Esophagus muscularis mucosa (tissue), 4 donors: ENCODE measurements at regions not wholly inside any gene's neighbourhood (a gene's known extent, or its start where the extent isn't known, plus 50 kb on each side); places are given as distances from the start of the nearest gene placed in this dataset.

Experiments
- DNase-seq: peaks from one replicate; pipeline ENCODE4 v3.0.0-alpha.2; 2017; ENCODE audit errors: extremely low spot score
- H3K27ac ChIP-seq, 4 donors: fragments of 200-600 bp; sonication (generic); replicated peaks in 1 of 4; 1 replicate in 3 of 4; 2 replicates in 1 of 4; pipeline ENCODE4 v1.5.1; 2016 to 2019; ENCODE audit warnings: mild to moderate bottlenecking in 1 of 4
- H3K27me3 ChIP-seq, 4 donors: fragments of 200-600 bp; sonication (generic); one replicate each; pipeline versions ENCODE4 v1.5.1 to v1.6.0; 2016 to 2019
- H3K36me3 ChIP-seq, 4 donors: fragments of 200-600 bp; sonication (generic); one replicate each; pipeline ENCODE4 v1.5.1; 2016 to 2019
- H3K4me1 ChIP-seq, 4 donors: fragments of 200-600 bp; sonication (generic); one replicate each; pipeline ENCODE4 v1.5.1; 2016 to 2019
- H3K4me3 ChIP-seq, 4 donors: fragments of 200-600 bp; sonication (generic); 1 replicate in 2 of 4; 2 replicates in 2 of 4; pipeline ENCODE4 v1.5.1; 2016 to 2019; ENCODE audit warnings: mild to moderate bottlenecking in 4 of 4, moderate library complexity in 1 of 4
- H3K9me3 ChIP-seq, 4 donors: fragments of 200-600 bp; sonication (generic); 1 replicate in 3 of 4; 2 replicates in 1 of 4; pipeline ENCODE4 v1.5.1; 2016 to 2019
- EP300 ChIP-seq: sonication (generic); formaldehyde crosslinking; IDR thresholded peaks from one replicate; pipeline ENCODE4 v1.6.1; 2017; ENCODE audit warnings: antibody characterized with exemption
- POLR2A ChIP-seq: fragments of 450-650 bp; IDR thresholded peaks from one replicate; pipeline ENCODE4 v1.6.1; 2017; ENCODE audit warnings: antibody characterized with exemption, moderate library complexity, mild to moderate bottlenecking, low read depth
- POLR2AphosphoS5 ChIP-seq, 2 donors: sonication (generic); formaldehyde crosslinking; IDR thresholded peaks; one replicate each; pipeline ENCODE4 v1.6.1; 2017; ENCODE audit warnings: antibody characterized with exemption in 2 of 2
- WGBS: methylation state at CpG from one replicate; pipeline ENCODE4 v1.1.5; 2018; 5-methylcytosine and 5-hydroxymethylcytosine counted together
- intact Hi-C: fragments of 100-400 bp; cut with DNase I; formaldehyde crosslinking; loops from one replicate; pipeline ENCODE4 v1.15.1; 2023
- TF ChIP-seq, protein P1 (sequence below), 3 experiments: fragments of 200-600 bp in 2 of 3; fragments of 450-650 bp in 1 of 3; sonication (generic) in 2 of 3; IDR thresholded peaks; one replicate each; pipeline ENCODE4 v1.5.1; 2017 to 2019; ENCODE audit warnings: antibody characterized with exemption in 3 of 3, mild to moderate bottlenecking in 2 of 3, moderate library complexity in 1 of 3

DNA sequence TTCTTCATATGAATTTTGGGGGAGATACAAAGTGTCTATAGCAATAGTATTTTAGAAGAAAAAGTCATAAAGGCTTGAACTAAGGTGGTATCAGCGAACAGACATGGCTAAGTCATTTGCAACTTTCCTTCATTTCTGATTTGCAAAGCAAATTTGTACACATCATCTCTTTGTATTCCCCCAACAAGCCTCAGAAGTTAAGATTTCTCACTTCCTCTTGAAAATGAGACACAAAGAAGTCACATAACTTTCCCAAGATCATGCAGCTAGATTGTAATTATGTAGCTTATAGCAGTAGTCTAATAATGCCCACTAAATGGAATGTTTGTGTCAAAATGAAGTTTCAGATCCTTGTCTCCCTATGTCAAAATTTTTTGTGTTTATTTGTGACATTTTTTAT is 709.8 kb upstream of the HS3ST1 start:
- Histone ChIP-seq H3K4me3 (no peak overlapping the region), H3K36me3 (no peaks in the 10 kb centered on the region), H3K9me3 (peaks cover 0 to 12% (median 6%) of the 10 kb centered on the region in 4 donors), H3K27ac (no peak overlapping the region), H3K4me1 (no peaks in the 10 kb centered on the region), H3K27me3 (no peaks in the 10 kb centered on the region)
- TF ChIP-seq, protein P1, sequence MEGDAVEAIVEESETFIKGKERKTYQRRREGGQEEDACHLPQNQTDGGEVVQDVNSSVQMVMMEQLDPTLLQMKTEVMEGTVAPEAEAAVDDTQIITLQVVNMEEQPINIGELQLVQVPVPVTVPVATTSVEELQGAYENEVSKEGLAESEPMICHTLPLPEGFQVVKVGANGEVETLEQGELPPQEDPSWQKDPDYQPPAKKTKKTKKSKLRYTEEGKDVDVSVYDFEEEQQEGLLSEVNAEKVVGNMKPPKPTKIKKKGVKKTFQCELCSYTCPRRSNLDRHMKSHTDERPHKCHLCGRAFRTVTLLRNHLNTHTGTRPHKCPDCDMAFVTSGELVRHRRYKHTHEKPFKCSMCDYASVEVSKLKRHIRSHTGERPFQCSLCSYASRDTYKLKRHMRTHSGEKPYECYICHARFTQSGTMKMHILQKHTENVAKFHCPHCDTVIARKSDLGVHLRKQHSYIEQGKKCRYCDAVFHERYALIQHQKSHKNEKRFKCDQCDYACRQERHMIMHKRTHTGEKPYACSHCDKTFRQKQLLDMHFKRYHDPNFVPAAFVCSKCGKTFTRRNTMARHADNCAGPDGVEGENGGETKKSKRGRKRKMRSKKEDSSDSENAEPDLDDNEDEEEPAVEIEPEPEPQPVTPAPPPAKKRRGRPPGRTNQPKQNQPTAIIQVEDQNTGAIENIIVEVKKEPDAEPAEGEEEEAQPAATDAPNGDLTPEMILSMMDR (IDR thresholded peaks at IDR 0.05), result no peak
- TF ChIP-seq EP300 (no peak), POLR2A (no peak), POLR2AphosphoS5 (IDR thresholded peaks at IDR 0.05) (no peak)
- WGBS, result 79% methylated on average over 1 of the region's 1 CpG
- no peak for DNase-seq
- intact Hi-C loops, result no loop called here

DNA sequence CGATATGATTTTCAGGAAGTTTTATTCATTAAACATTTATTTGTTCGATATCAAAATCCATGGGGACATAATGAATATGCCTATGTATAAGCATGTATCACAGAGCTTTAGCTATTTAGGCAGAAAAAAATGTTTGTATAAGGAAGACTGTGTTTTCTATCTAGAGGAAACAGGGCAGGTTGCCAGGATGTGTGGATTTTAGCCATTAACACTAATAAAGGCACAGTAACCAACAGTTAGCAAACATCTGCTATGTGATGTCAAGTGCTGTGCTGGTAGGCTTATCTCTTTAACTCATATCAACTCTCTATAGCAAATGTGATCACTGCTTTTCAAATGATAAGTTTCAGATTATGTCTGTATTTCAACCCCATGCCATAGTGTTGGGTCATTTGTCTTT is 708.9 kb upstream of the HS3ST1 start:
- Histone ChIP-seq H3K9me3 (peaks cover 0 to 19% (median 9%) of the 10 kb centered on the region in 4 donors), H3K36me3 (no peaks in the 10 kb centered on the region), H3K4me1 (no peaks in the 10 kb centered on the region), H3K4me3 (no peak overlapping the region), H3K27ac (no peak overlapping the region), H3K27me3 (no peaks in the 10 kb centered on the region)
- WGBS, result 44% methylated on average over 2 of the region's 2 CpGs
- DNase-seq, result no peak
- no peak for TF ChIP-seq EP300
- no peak for TF ChIP-seq POLR2AphosphoS5 (IDR thresholded peaks at IDR 0.05)
- TF ChIP-seq, protein P1 (IDR thresholded peaks at IDR 0.05), result no peak
- TF ChIP-seq POLR2A, result no peak
- intact Hi-C loops, result no loop called here

DNA sequence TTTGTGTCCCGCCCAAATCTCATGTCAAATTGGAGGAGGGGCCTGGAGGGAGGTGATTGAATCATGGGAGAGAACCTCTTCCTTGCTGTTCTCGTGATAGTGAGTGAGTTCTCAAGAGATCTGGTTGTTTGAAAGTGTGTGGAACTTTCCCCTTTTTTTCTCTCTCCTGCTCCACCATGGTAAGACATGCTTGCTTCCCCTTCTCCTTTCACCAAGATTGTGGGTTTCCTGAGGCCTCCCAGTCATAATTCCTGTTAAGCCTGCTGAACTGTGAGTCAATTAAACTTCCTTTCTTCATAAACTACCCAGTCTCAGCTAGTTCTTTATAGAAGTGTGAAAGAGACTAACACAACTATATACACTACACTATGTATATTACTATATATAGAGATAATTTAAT is 697.8 kb upstream of the HS3ST1 start:
- 63% methylated on average over 2 of the region's 2 CpGs for WGBS
- Histone ChIP-seq H3K27ac (no peak overlapping the region), H3K36me3 (no peaks in the 10 kb centered on the region), H3K27me3 (no peaks in the 10 kb centered on the region), H3K9me3 (no peaks in the 10 kb centered on the region), H3K4me1 (no peaks in the 10 kb centered on the region), H3K4me3 (no peak overlapping the region)
- no peak for TF ChIP-seq POLR2A
- no peak for TF ChIP-seq POLR2AphosphoS5 (IDR thresholded peaks at IDR 0.05)
- TF ChIP-seq EP300, result no peak
- TF ChIP-seq, protein P1 (IDR thresholded peaks at IDR 0.05), result no peak
- DNase-seq, result no peak
- intact Hi-C loops, result no loop called here

DNA sequence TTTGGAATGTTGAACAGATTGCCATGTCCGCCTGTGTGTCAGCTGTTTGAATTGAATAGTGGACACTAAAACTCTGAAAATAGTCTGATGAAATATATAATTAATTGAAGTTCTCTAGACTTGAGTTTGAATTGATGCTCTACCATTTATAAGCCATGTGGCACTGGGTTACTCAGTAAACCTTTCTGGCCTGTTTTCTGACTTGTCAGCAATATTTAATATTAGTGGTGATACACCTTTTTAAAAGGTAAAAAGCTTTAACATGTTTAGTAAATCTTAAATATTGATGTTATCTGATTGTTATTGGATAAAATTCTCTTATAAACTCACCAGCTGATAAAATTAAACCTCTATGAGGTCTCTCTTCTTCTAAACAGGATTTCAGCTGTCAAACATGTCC is 695.4 kb upstream of the HS3ST1 start:
- intact Hi-C loops, result no loop called here
- no peaks in the 10 kb centered on the region for H3K36me3 ChIP-seq
- 82% methylated on average over 1 of the region's 1 CpG for WGBS

DNA sequence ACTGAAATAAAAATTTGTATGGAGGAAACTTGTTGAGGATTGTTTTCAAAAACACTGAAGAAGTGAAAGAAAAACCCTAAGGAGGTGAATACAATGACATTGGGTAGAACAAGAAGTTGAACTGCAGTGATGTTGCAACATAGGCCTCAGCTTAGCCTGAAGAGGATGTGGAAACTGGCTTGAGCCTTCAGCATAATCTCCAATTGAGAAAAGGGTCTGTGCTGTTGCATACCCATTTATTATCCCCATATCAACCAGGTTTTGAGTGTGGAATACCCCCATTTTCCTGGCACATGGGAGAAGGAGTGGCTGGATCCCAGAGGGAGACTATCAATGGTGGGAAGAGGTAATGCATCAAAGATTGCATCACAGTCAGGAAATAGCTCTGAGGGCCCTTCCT is 695.0 kb upstream of the HS3ST1 start:
- H3K27me3 ChIP-seq, result no peaks in the 10 kb centered on the region
- H3K4me3 ChIP-seq, result no peak overlapping the region
- H3K27ac ChIP-seq, result no peak overlapping the region
- intact Hi-C loops, result no loop called here
- H3K36me3 ChIP-seq, result no peaks in the 10 kb centered on the region
- H3K4me1 ChIP-seq, result no peaks in the 10 kb centered on the region
- TF ChIP-seq EP300 (no peak), POLR2AphosphoS5 (IDR thresholded peaks at IDR 0.05) (no peak), POLR2A (no peak)
- TF ChIP-seq, protein P1 (IDR thresholded peaks at IDR 0.05), result no peak
- DNase-seq, result no peak
- no peaks in the 10 kb centered on the region for H3K9me3 ChIP-seq

More for the DNA sequence above, 695.4 kb upstream of the HS3ST1 start:
- H3K27me3 ChIP-seq, result no peaks in the 10 kb centered on the region
- H3K9me3 ChIP-seq, result no peaks in the 10 kb centered on the region
- H3K4me3 ChIP-seq, result no peak overlapping the region
- no peak for DNase-seq
- H3K27ac ChIP-seq, result no peak overlapping the region
- TF ChIP-seq EP300 (no peak), POLR2AphosphoS5 (IDR thresholded peaks at IDR 0.05) (no peak), POLR2A (no peak)
- TF ChIP-seq, protein P1 (IDR thresholded peaks at IDR 0.05), result no peak
- H3K4me1 ChIP-seq, result no peaks in the 10 kb centered on the region
